HG02981 (cell line): ENCODE measurements at regions not wholly inside any gene's neighbourhood (a gene's known extent, or its start where the extent isn't known, plus 50 kb on each side); places are given as distances from the start of the nearest gene placed in this dataset.

Experiments used
- ATAC-seq: cut with Tn5 transposase; IDR thresholded peaks from one replicate; pipeline ENCODE4 v1.9.1; 2021; ENCODE audit warnings: mild to moderate bottlenecking, moderate library complexity; ENCODE audit not compliant: unreplicated experiment

- no peak for ATAC-seq
Observed at GRCh38 chr1:106603616-106604015, 452.9 kb upstream of the PRMT6 start.

- no peak for ATAC-seq
Observed at GRCh38 chr1:106608841-106609240, 447.6 kb upstream of the PRMT6 start.

DNA sequence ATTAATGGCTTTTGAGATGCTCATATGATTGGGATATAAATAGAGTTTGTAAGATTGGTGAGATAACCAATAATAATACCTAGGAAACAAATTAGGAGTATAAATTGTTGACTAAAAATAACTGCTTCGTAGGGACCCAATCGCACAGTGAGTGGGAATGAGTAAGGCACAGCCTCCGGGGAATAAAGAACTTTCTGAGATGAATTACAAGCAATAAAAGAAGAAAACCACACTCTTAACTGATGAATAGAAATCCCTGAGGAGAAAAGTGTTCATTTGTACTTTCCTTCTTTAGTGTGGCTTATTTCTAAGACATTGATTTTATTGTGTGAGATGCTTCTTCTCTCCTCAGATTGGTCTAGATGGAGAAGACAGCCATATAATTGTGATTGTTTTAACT is 443.4 kb upstream of the PRMT6 start:
- no peak for ATAC-seq

DNA sequence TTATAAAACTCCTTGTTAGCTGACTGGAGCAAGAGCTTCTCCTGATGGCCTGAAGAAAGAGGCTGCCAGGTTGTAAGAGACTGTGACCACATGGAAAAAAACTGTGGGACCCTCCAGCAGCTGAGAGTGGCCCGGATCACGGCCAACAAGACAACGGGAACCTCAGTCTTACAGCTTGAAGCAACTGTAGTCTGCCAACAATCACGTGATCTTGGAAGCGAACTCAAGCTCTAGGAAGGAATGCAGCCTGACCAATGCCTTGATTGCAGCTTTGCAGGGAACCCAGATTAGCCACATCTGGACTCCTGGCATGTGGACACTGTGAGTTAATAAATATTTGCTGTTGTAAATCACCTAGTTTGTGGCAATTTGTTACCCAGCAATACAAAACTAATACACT is 442.6 kb upstream of the PRMT6 start:
- no peak for ATAC-seq

- ATAC-seq: no peak
Observed at GRCh38 chr1:106615473-106615872, 441.0 kb upstream of the PRMT6 start.

GRCh38 chr1:106619080-106619826 is 437.2 kb upstream of the PRMT6 start:
- ATAC-seq: no peak

- ATAC-seq: no peak
Observed at GRCh38 chr1:106619827-106620134, 436.7 kb upstream of the PRMT6 start.

GRCh38 chr1:106620521-106620954 is 435.9 kb upstream of the PRMT6 start:
- no peak for ATAC-seq

DNA sequence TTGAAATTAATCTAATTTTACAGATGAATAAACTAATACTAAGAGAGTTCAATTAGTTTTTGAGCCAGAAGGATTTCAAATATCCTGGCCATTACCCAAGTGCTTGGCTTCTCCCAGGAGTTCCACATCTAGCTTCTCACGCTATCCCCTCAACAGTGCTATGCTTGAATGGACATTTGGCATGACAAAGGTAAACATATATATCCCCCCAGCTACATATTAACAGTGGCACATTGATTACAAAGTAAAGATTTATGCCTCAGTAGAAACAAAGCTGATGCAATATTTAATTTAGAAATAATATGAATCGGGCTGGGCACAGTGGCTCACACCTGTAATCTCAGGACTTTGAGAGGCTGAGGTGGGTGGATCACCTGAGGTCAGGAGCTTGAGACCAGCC is 434.6 kb upstream of the PRMT6 start:
- no peak for ATAC-seq

GRCh38 chr1:106637566-106637965 is 418.9 kb upstream of the PRMT6 start:
- ATAC-seq: no peak

GRCh38 chr1:106646261-106646784 is 410.2 kb upstream of the PRMT6 start:
- ATAC-seq: no peak

DNA sequence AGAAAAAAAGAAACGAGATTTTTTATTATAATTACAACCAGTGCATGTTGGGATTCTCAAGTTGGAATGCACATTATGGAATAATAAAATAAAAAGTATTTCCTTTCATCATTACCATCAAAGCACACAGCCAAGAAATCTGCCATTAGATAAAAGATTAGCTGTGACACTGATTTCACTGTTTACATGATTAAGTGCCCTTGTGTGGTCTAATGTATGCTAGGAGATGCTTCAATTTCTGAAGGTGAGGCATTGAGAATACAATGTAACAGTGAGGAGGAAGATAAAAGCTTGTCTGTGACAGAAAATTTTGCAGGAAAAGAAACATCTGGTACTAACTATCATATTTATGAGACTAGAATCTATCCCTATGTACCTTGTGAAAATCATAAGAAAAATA is 409.7 kb upstream of the PRMT6 start:
- ATAC-seq: no peak

- peak; percentile 63 for ATAC-seq
Observed at GRCh38 chr1:106651028-106651762, 405.3 kb upstream of the PRMT6 start.

- no peak for ATAC-seq
Observed at GRCh38 chr1:106659490-106660244, 396.8 kb upstream of the PRMT6 start.

- no peak for ATAC-seq
Observed at GRCh38 chr1:106675558-106675957, 380.9 kb upstream of the PRMT6 start.

- no peak for ATAC-seq
Observed at GRCh38 chr1:106676021-106676420, 380.5 kb upstream of the PRMT6 start.

DNA sequence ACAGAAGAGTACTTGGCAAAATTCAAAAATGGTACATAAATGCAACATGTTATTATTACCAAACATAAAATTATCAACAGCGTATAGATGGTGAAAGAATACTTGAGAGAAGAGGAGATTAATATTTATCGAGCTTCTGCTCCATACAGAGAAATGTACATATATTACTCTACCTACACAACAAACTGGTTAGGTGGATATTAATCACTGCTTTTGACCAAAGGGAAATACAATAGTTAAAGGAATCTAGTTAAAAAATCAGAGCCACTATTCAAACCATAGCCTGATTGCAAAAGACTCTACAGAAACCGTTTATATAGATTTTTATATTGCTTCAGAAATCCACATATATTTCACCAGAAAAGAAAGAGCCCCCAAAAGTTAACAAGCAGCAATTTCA is 379.3 kb upstream of the PRMT6 start:
- ATAC-seq: no peak

DNA sequence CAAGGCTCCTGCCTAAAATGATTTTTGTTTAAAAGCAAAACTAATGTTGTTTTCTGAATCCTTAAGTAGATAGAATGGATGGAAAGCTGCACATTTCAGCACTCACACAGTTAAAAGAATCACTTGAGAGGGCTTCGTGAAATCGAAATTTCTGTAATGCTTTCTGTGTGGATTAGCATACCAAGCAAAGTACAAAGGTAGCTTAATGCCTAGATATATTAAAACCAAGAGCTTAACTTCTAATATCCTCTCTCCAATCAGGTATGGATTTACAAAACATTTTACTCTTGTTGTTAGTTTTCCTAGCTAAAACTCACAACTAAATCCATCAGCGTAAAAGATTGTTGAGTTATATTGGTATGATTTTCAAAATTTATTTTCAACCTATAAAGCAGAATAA is 378.8 kb upstream of the PRMT6 start:
- ATAC-seq: no peak

- no peak for ATAC-seq
Observed at GRCh38 chr1:106678279-106679050, 378.0 kb upstream of the PRMT6 start.

GRCh38 chr1:106680216-106680615 is 376.3 kb upstream of the PRMT6 start:
- no peak for ATAC-seq

- ATAC-seq: no peak
Observed at GRCh38 chr1:106680776-106681344, 375.6 kb upstream of the PRMT6 start.
